SK-N-SH (cell line): ENCODE measurements at regions not wholly inside any gene's neighbourhood (a gene's known extent, or its start where the extent isn't known, plus 50 kb on each side); places are given as distances from the start of the nearest gene placed in this dataset.

Source experiments
- CTCF ChIA-PET: fragments of 300-600, 350-600 bp; formaldehyde crosslinking; extraction: SDS; loops from one replicate; lab custom pipeline; 2021; lab: Yijun Ruan, JAX
- POLR2A ChIA-PET: fragments of 350-600 bp; sonication (Branson Sonifier 250); formaldehyde crosslinking; extraction: SDS; loops from one replicate; lab custom pipeline; 2020; ENCODE audit warnings: antibody characterized with exemption, inconsistent platforms; lab: Yijun Ruan, JAX
- DNase-seq: peaks from one replicate; pipeline ENCODE4 v3.0.0; 2012
- H2AFZ ChIP-seq: fragments of 200-600 bp; sonication (generic); 2 replicates; pipeline ENCODE4 v1.8.1; 2016; ENCODE audit warnings: antibody characterized with exemption, mild to moderate bottlenecking, low read depth
- H3F3A ChIP-seq: fragments of 200-600 bp; sonication (generic); replicated peaks from 2 replicates; pipeline ENCODE3; 2016; ENCODE audit warnings: antibody characterized with exemption, mild to moderate bottlenecking; ENCODE audit not compliant: insufficient read depth
- H3K27ac ChIP-seq, 2 experiments: fragments of 200-500 bp in 1 of 2; fragments of 200-600 bp in 1 of 2; sonication (Bioruptor generic) in 1 of 2; sonication (generic), shearing (Covaris generic) in 1 of 2; 2 replicates each; pipeline versions ENCODE4 v1.5.1 to v1.6.1; 2014 to 2016; ENCODE audit warnings: low read depth in 2 of 2, inconsistent platforms in 1 of 2, low read length in 1 of 2, mild to moderate bottlenecking in 1 of 2, mixed read lengths in 1 of 2
- H3K27me3 ChIP-seq: fragments of 200-600 bp; sonication (generic), shearing (Covaris generic); 2 replicates; pipeline ENCODE4 v1.6.1; 2016; ENCODE audit warnings: mixed run types; ENCODE audit not compliant: insufficient read depth
- H3K36me3 ChIP-seq, 2 experiments: fragments of 200-500 bp in 1 of 2; fragments of 200-600 bp in 1 of 2; sonication (Bioruptor generic) in 1 of 2; sonication (generic) in 1 of 2; replicated peaks in 1 of 2; 2 replicates each; pipeline versions ENCODE3 to v1.5.1; 2014 to 2016; ENCODE audit warnings: low read length in 1 of 2, mild to moderate bottlenecking in 1 of 2; ENCODE audit not compliant: insufficient read depth in 2 of 2, control insufficient read depth in 1 of 2
- H3K4me1 ChIP-seq, 2 experiments: fragments of 200-500 bp in 1 of 2; fragments of 200-600 bp in 1 of 2; sonication (Bioruptor generic) in 1 of 2; sonication (generic), shearing (Covaris generic) in 1 of 2; 2 replicates each; pipeline versions ENCODE4 v1.5.1 to v1.6.1; 2014 to 2016; ENCODE audit warnings: low read depth in 1 of 2, low read length in 1 of 2, mixed run types in 1 of 2; ENCODE audit not compliant: insufficient read depth in 2 of 2, control insufficient read depth in 1 of 2
- H3K4me2 ChIP-seq: fragments of 200-600 bp; sonication (generic), shearing (Covaris generic); 2 replicates; pipeline ENCODE4 v1.6.1; 2017; ENCODE audit warnings: mixed run types
- H3K4me3 ChIP-seq, 2 experiments: fragments of 200-500 bp in 1 of 2; fragments of 200-600 bp in 1 of 2; sonication (Bioruptor generic) in 1 of 2; sonication (generic), shearing (Covaris generic) in 1 of 2; 2 replicates each; pipeline versions ENCODE4 v1.5.1 to v1.8.1; 2014 to 2016; ENCODE audit warnings: low read depth in 2 of 2, inconsistent platforms in 1 of 2, low read length in 1 of 2, mild to moderate bottlenecking in 1 of 2, mixed read lengths in 1 of 2, moderate library complexity in 1 of 2
- H3K79me2 ChIP-seq: fragments of 200-600 bp; sonication (generic); 2 replicates; pipeline ENCODE4 v1.8.1; 2017; ENCODE audit warnings: mild to moderate bottlenecking; ENCODE audit not compliant: insufficient read depth
- H3K9ac ChIP-seq: fragments of 200-600 bp; sonication (generic); 2 replicates; pipeline ENCODE4 v1.6.1; 2017; ENCODE audit warnings: mixed run types
- H3K9me2 ChIP-seq: fragments of 200-600 bp; sonication (generic); 2 replicates; pipeline ENCODE4 v1.6.1; 2017; ENCODE audit warnings: mixed run types
- H3K9me3 ChIP-seq: fragments of 200-600 bp; sonication (generic); 2 replicates; pipeline ENCODE4 v1.6.1; 2017; ENCODE audit warnings: mixed run types, mild to moderate bottlenecking, moderate library complexity
- H4K20me1 ChIP-seq: fragments of 200-600 bp; sonication (generic); 2 replicates; pipeline ENCODE4 v1.6.1; 2017; ENCODE audit warnings: mild to moderate bottlenecking, mixed run types; ENCODE audit not compliant: insufficient read depth
- FOSL2 ChIP-seq: IDR thresholded peaks from 2 replicates; pipeline ENCODE4 v1.4.0; 2012; ENCODE audit warnings: low read depth, mild to moderate bottlenecking, moderate library complexity, borderline replicate concordance
- FOXM1 ChIP-seq: IDR thresholded peaks from 2 replicates; pipeline ENCODE4 v1.4.0; 2012; ENCODE audit warnings: low read depth, mild to moderate bottlenecking
- GABPA ChIP-seq: IDR thresholded peaks from 2 replicates; pipeline ENCODE4 v1.4.0; 2012; ENCODE audit warnings: low read depth, mild to moderate bottlenecking
- JUND ChIP-seq: IDR thresholded peaks from 2 replicates; pipeline ENCODE4 v1.4.0; 2012
- MEF2A ChIP-seq: IDR thresholded peaks from 2 replicates; pipeline ENCODE4 v1.4.0; 2012; ENCODE audit warnings: low read depth, borderline replicate concordance
- NFIC ChIP-seq: IDR thresholded peaks from 2 replicates; pipeline ENCODE4 v1.4.0; 2012; ENCODE audit warnings: borderline replicate concordance
- NRF1 ChIP-seq: IDR thresholded peaks from 2 replicates; pipeline ENCODE4 v1.6.1; 2012; ENCODE audit warnings: low read depth, mild to moderate bottlenecking, low read length
- RCOR1 ChIP-seq: fragments of 150-350 bp; IDR thresholded peaks from 2 replicates; pipeline ENCODE4 v1.6.1; 2017; ENCODE audit warnings: antibody characterized with exemption, low read length
- REST ChIP-seq: IDR thresholded peaks from 2 replicates; pipeline ENCODE4 v1.6.1; 2012; ENCODE audit warnings: mild to moderate bottlenecking, low read depth, low read length, moderate library complexity
- SIN3A ChIP-seq: IDR thresholded peaks from 2 replicates; pipeline ENCODE4 v1.6.1; 2012; ENCODE audit warnings: low read depth, mild to moderate bottlenecking, low read length, moderate library complexity, borderline replicate concordance
- SMC3 ChIP-seq: IDR thresholded peaks from 2 replicates; pipeline ENCODE4 v1.6.1; 2012; ENCODE audit warnings: low read depth, low read length, improper control_type of control experiment
- TCF12 ChIP-seq: IDR thresholded peaks from 2 replicates; pipeline ENCODE4 v1.4.0; 2012
- TEAD4 ChIP-seq: IDR thresholded peaks from 2 replicates; pipeline ENCODE4 v1.4.0; 2012; ENCODE audit warnings: mild to moderate bottlenecking, borderline replicate concordance; ENCODE audit not compliant: insufficient read depth
- YY1 ChIP-seq: IDR thresholded peaks from 2 replicates; pipeline ENCODE4 v1.4.0; 2012; ENCODE audit warnings: low read depth, mild to moderate bottlenecking
- WGBS: methylation state at CpG from one replicate; pipeline ENCODE4 v1.1.6; 2017; ENCODE audit warnings: low lambda C conversion rate; 5-methylcytosine and 5-hydroxymethylcytosine counted together
- TF ChIP-seq, protein P1 (sequence below): fragments of 150-350 bp; IDR thresholded peaks from 2 replicates; pipeline ENCODE4 v1.6.1; 2017; ENCODE audit warnings: antibody characterized with exemption, low read length, low read depth, borderline replicate concordance
- TF ChIP-seq, protein P2 (sequence below): IDR thresholded peaks from 2 replicates; pipeline ENCODE4; 2012
- TF ChIP-seq, protein P3 (sequence below): fragments of 200-600 bp; sonication (generic); IDR thresholded peaks from 2 replicates; pipeline ENCODE4 v1.6.1; 2017; ENCODE audit warnings: antibody characterized with exemption, mild to moderate bottlenecking, moderate library complexity

- TF ChIP-seq YY1 (no peak), NRF1 (no peak), SMC3 (no peak)
Measured at GRCh38 chr16:76963614-76964315, 227.2 kb upstream of the MON1B start (continued).

- no peak overlapping the region for H3K27ac ChIP-seq
- H3K9me2 ChIP-seq: no peaks in the 10 kb centered on the region
- no peak for DNase-seq
- no peaks in the 10 kb centered on the region for H3K36me3 ChIP-seq
- H2AFZ ChIP-seq: no peak overlapping the region
- TF ChIP-seq JUND: no peak
- TF ChIP-seq GABPA: no peak
- TF ChIP-seq, protein P1, sequence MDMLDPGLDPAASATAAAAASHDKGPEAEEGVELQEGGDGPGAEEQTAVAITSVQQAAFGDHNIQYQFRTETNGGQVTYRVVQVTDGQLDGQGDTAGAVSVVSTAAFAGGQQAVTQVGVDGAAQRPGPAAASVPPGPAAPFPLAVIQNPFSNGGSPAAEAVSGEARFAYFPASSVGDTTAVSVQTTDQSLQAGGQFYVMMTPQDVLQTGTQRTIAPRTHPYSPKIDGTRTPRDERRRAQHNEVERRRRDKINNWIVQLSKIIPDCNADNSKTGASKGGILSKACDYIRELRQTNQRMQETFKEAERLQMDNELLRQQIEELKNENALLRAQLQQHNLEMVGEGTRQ: no peak
- TF ChIP-seq, protein P2, sequence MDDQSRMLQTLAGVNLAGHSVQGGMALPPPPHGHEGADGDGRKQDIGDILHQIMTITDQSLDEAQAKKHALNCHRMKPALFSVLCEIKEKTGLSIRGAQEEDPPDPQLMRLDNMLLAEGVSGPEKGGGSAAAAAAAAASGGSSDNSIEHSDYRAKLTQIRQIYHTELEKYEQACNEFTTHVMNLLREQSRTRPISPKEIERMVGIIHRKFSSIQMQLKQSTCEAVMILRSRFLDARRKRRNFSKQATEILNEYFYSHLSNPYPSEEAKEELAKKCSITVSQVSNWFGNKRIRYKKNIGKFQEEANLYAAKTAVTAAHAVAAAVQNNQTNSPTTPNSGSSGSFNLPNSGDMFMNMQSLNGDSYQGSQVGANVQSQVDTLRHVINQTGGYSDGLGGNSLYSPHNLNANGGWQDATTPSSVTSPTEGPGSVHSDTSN: no peak
- TF ChIP-seq NFIC: no peak
- H4K20me1 ChIP-seq: no peaks in the 10 kb centered on the region
- ChIA-PET CTCF (no interaction called here), POLR2A (no interaction called here)
- peaks cover 0 to 2% of the 10 kb centered on the region in 2 experiments; a peak in 2 of 4 replicates for H3K4me1 ChIP-seq
- no peaks in the 10 kb centered on the region for H3K9me3 ChIP-seq
- H3K79me2 ChIP-seq: no peaks in the 10 kb centered on the region
- 63% methylated on average over 2 of the region's 2 CpGs for WGBS
- no peaks in the 10 kb centered on the region for H3F3A ChIP-seq
- no peak overlapping the region for H3K9ac ChIP-seq
- no peaks in the 10 kb centered on the region for H3K27me3 ChIP-seq
- H3K4me3 ChIP-seq: no peak overlapping the region
- H3K4me2 ChIP-seq: no peak overlapping the region
Measured at GRCh38 chr16:76964464-76965154, 226.4 kb upstream of the MON1B start.

GRCh38 chr16:76970087-76970744 is 220.8 kb upstream of the MON1B start:
- no peaks in the 10 kb centered on the region for H3F3A ChIP-seq
- POLR2A ChIA-PET: no interaction called here
- CTCF ChIA-PET: no interaction called here
- TF ChIP-seq, protein P3, sequence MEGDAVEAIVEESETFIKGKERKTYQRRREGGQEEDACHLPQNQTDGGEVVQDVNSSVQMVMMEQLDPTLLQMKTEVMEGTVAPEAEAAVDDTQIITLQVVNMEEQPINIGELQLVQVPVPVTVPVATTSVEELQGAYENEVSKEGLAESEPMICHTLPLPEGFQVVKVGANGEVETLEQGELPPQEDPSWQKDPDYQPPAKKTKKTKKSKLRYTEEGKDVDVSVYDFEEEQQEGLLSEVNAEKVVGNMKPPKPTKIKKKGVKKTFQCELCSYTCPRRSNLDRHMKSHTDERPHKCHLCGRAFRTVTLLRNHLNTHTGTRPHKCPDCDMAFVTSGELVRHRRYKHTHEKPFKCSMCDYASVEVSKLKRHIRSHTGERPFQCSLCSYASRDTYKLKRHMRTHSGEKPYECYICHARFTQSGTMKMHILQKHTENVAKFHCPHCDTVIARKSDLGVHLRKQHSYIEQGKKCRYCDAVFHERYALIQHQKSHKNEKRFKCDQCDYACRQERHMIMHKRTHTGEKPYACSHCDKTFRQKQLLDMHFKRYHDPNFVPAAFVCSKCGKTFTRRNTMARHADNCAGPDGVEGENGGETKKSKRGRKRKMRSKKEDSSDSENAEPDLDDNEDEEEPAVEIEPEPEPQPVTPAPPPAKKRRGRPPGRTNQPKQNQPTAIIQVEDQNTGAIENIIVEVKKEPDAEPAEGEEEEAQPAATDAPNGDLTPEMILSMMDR: no peak
- no peak for TF ChIP-seq RCOR1
- no peak for TF ChIP-seq FOXM1
- TF ChIP-seq REST: no peak
- no peak for TF ChIP-seq SIN3A
- no peak for TF ChIP-seq TEAD4
- no peak for TF ChIP-seq NRF1
- no peak for TF ChIP-seq MEF2A
- no peak for TF ChIP-seq TCF12
- TF ChIP-seq FOSL2: no peak
- no peak for TF ChIP-seq YY1

More at GRCh38 chr16:76970087-76970744, 220.8 kb upstream of the MON1B start:
- Histone ChIP-seq H3K36me3 (no peaks in the 10 kb centered on the region), H3K4me1 (peaks cover 0 to 2% of the 10 kb centered on the region in 2 experiments; a peak in 2 of 4 replicates), H2AFZ (no peak overlapping the region), H3K9me2 (no peaks in the 10 kb centered on the region), H4K20me1 (no peaks in the 10 kb centered on the region), H3K27ac (no peak overlapping the region), H3K79me2 (no peaks in the 10 kb centered on the region), H3K4me2 (no peak overlapping the region), H3K27me3 (no peaks in the 10 kb centered on the region), H3K9ac (no peak overlapping the region), H3K9me3 (no peaks in the 10 kb centered on the region), H3K4me3 (no peak overlapping the region)
- 66% methylated on average over 5 of the region's 5 CpGs for WGBS
- no peak for DNase-seq
